ENCODE measurements at regions not wholly inside any gene's neighbourhood (a gene's known extent, or its start where the extent isn't known, plus 50 kb on each side); places are given as distances from the start of the nearest gene placed in this dataset.

- Histone ChIP-seq H3K9ac (ENCODE audit: low read length) (no peak overlapping the region), H3K4me2 (ENCODE audit: low read length) (no peak overlapping the region), H3K27ac (ENCODE audit: low read depth, low read length) (no peak overlapping the region), H3K4me3 (ENCODE audit: insufficient read depth, low read depth, low read length) (no peak overlapping the region), H3K27me3 (ENCODE audit: insufficient read depth, low read length) (no peaks in the 10 kb centered on the region), H3K36me3 (ENCODE audit: insufficient read depth, low read length) (no peaks in the 10 kb centered on the region), H4K20me1 (ENCODE audit: insufficient read depth, low read length) (peaks cover 5% of the 10 kb centered on the region), H3K4me1 (ENCODE audit: insufficient read depth, low read length) (peaks cover 13% of the 10 kb centered on the region), H2AFZ (ENCODE audit: low read depth, low read length) (no peak overlapping the region), H3K79me2 (ENCODE audit: insufficient read depth, low read length) (no peaks in the 10 kb centered on the region), H3K9me3 (ENCODE audit: insufficient read depth, low read depth, low read length) (peaks cover 1% of the 10 kb centered on the region)
- Mint-ChIP-seq H3K9me3 (ENCODE audit: unreplicated experiment) (peaks cover 22% of the 10 kb centered on the region), H3K36me3 (ENCODE audit: low read depth, unreplicated experiment) (peaks cover 22% of the 10 kb centered on the region), H3K4me3 (ENCODE audit: unreplicated experiment) (no peak overlapping the region), H3K27me3 (ENCODE audit: low read depth, unreplicated experiment) (no peaks in the 10 kb centered on the region), H3K4me1 (ENCODE audit: low read depth, unreplicated experiment) (peaks cover 14% of the 10 kb centered on the region), H3K27ac (ENCODE audit: unreplicated experiment) (no peak overlapping the region)
- FAIRE-seq (no peak), DNase-seq (ENCODE audit: low read depth) (no peak)
- TF ChIP-seq CTCF (IDR thresholded peaks at IDR 0.05; ENCODE audit: insufficient read depth, low read depth, low read length) (no peak), EZH2 (IDR thresholded peaks at IDR 0.05; ENCODE audit: insufficient read depth, low read length) (no peak)
Measured at GRCh38 chr15:62404194-62404985, 239.3 kb upstream of the C2CD4B start.

- DNase-seq (ENCODE audit: low read depth) (no peak), FAIRE-seq (no peak)
- Mint-ChIP-seq H3K9me3 (ENCODE audit: unreplicated experiment) (peaks cover 9% of the 10 kb centered on the region), H3K4me3 (ENCODE audit: unreplicated experiment) (no peak overlapping the region), H3K4me1 (ENCODE audit: low read depth, unreplicated experiment) (peaks cover 14% of the 10 kb centered on the region), H3K27me3 (ENCODE audit: low read depth, unreplicated experiment) (no peaks in the 10 kb centered on the region), H3K36me3 (ENCODE audit: low read depth, unreplicated experiment) (peaks cover 10% of the 10 kb centered on the region), H3K27ac (ENCODE audit: unreplicated experiment) (no peak overlapping the region)
- Histone ChIP-seq H3K36me3 (ENCODE audit: insufficient read depth, low read length) (no peaks in the 10 kb centered on the region), H3K27ac (ENCODE audit: low read depth, low read length) (no peak overlapping the region), H3K4me2 (ENCODE audit: low read length) (no peak overlapping the region), H3K4me1 (ENCODE audit: insufficient read depth, low read length) (peaks cover 13% of the 10 kb centered on the region), H3K4me3 (ENCODE audit: insufficient read depth, low read depth, low read length) (no peak overlapping the region), H3K9ac (ENCODE audit: low read length) (no peak overlapping the region), H4K20me1 (ENCODE audit: insufficient read depth, low read length) (peaks cover 14% of the 10 kb centered on the region), H3K27me3 (ENCODE audit: insufficient read depth, low read length) (no peaks in the 10 kb centered on the region), H2AFZ (ENCODE audit: low read depth, low read length) (no peak overlapping the region), H3K9me3 (ENCODE audit: insufficient read depth, low read depth, low read length) (no peaks in the 10 kb centered on the region), H3K79me2 (ENCODE audit: insufficient read depth, low read length) (no peaks in the 10 kb centered on the region)
- TF ChIP-seq CTCF (IDR thresholded peaks at IDR 0.05; ENCODE audit: insufficient read depth, low read depth, low read length) (no peak), EZH2 (IDR thresholded peaks at IDR 0.05; ENCODE audit: insufficient read depth, low read length) (no peak)
Measured at GRCh38 chr15:62406305-62406891, 241.3 kb upstream of the C2CD4B start.

- Histone ChIP-seq H3K36me3 (ENCODE audit: insufficient read depth, low read length) (no peaks in the 10 kb centered on the region), H3K4me2 (ENCODE audit: low read length) (no peak overlapping the region), H3K9ac (ENCODE audit: low read length) (no peak overlapping the region), H2AFZ (ENCODE audit: low read depth, low read length) (no peak overlapping the region), H3K27me3 (ENCODE audit: insufficient read depth, low read length) (no peaks in the 10 kb centered on the region), H3K27ac (ENCODE audit: low read depth, low read length) (no peak overlapping the region), H4K20me1 (ENCODE audit: insufficient read depth, low read length) (peaks cover 19% of the 10 kb centered on the region), H3K9me3 (ENCODE audit: insufficient read depth, low read depth, low read length) (no peaks in the 10 kb centered on the region), H3K4me1 (ENCODE audit: insufficient read depth, low read length) (peaks cover 12% of the 10 kb centered on the region), H3K4me3 (ENCODE audit: insufficient read depth, low read depth, low read length) (no peak overlapping the region), H3K79me2 (ENCODE audit: insufficient read depth, low read length) (no peaks in the 10 kb centered on the region)
- H3K4me1 Mint-ChIP-seq (ENCODE audit: low read depth, unreplicated experiment) = peaks cover 14% of the 10 kb centered on the region
- H3K9me3 Mint-ChIP-seq (ENCODE audit: unreplicated experiment) = peaks cover 7% of the 10 kb centered on the region
- TF ChIP-seq CTCF (IDR thresholded peaks at IDR 0.05; ENCODE audit: insufficient read depth, low read depth, low read length) (no peak), EZH2 (IDR thresholded peaks at IDR 0.05; ENCODE audit: insufficient read depth, low read length) (no peak)
- H3K27me3 Mint-ChIP-seq (ENCODE audit: low read depth, unreplicated experiment) = no peaks in the 10 kb centered on the region
- peaks cover 10% of the 10 kb centered on the region for H3K36me3 Mint-ChIP-seq (ENCODE audit: low read depth, unreplicated experiment)
- H3K27ac Mint-ChIP-seq (ENCODE audit: unreplicated experiment) = no peak overlapping the region
- FAIRE-seq (no peak), DNase-seq (ENCODE audit: low read depth) (no peak)
- H3K4me3 Mint-ChIP-seq (ENCODE audit: unreplicated experiment) = no peak overlapping the region
Measured at GRCh38 chr15:62407216-62407615, 242.1 kb upstream of the C2CD4B start.
